HG03045 (cell line): ENCODE measurements at regions not wholly inside any gene's neighbourhood (a gene's known extent, or its start where the extent isn't known, plus 50 kb on each side); places are given as distances from the start of the nearest gene placed in this dataset.
"Not testable (repeated sequence)": the region's sequence is repeated elsewhere in the genome, so short reads cannot be mapped to it uniquely, and the experiment has no call there.

ENCODE experiments used
- ATAC-seq: cut with Tn5 transposase; IDR thresholded peaks from one replicate; pipeline ENCODE4 v1.9.1; 2021; ENCODE audit warnings: mild to moderate bottlenecking, moderate library complexity; ENCODE audit not compliant: unreplicated experiment

GRCh38 chr7:13117103-13117502 is 429.7 kb downstream of the ARL4A start:
- no peak for ATAC-seq

GRCh38 chr7:13117592-13117991 is 430.2 kb downstream of the ARL4A start:
- ATAC-seq, result no peak

- not testable (repeated sequence) for ATAC-seq
Measured at GRCh38 chr7:13124629-13125028, 437.2 kb downstream of the ARL4A start.

GRCh38 chr7:13126347-13126746 is 438.9 kb downstream of the ARL4A start:
- no peak for ATAC-seq

GRCh38 chr7:13130321-13130720 is 442.9 kb downstream of the ARL4A start:
- no peak for ATAC-seq

GRCh38 chr7:13130906-13131305 is 443.5 kb downstream of the ARL4A start:
- not testable (repeated sequence) for ATAC-seq

- ATAC-seq, result no peak
Measured at GRCh38 chr7:13132314-13132713, 444.9 kb downstream of the ARL4A start.

GRCh38 chr7:13136345-13136744 is 448.9 kb downstream of the ARL4A start:
- not testable (repeated sequence) for ATAC-seq

- no peak for ATAC-seq
Measured at GRCh38 chr7:13139436-13139835, 452.0 kb downstream of the ARL4A start.

GRCh38 chr7:13144673-13145072 is 457.2 kb downstream of the ARL4A start:
- no peak for ATAC-seq

GRCh38 chr7:13148548-13148947 is 461.1 kb downstream of the ARL4A start:
- no peak for ATAC-seq

- no peak for ATAC-seq
Measured at GRCh38 chr7:13151978-13152377, 464.5 kb downstream of the ARL4A start.

GRCh38 chr7:13152755-13153154 is 465.3 kb downstream of the ARL4A start:
- ATAC-seq, result no peak

GRCh38 chr7:13153266-13153665 is 465.8 kb downstream of the ARL4A start:
- ATAC-seq, result no peak

- no peak for ATAC-seq
Measured at GRCh38 chr7:13153742-13154141, 466.3 kb downstream of the ARL4A start.

- no peak for ATAC-seq
Measured at GRCh38 chr7:13155188-13155587, 467.8 kb downstream of the ARL4A start.

- no peak for ATAC-seq
Measured at GRCh38 chr7:13159003-13159402, 471.6 kb downstream of the ARL4A start.

- ATAC-seq, result no peak
Measured at GRCh38 chr7:13159467-13160184, 472.2 kb downstream of the ARL4A start.

- no peak for ATAC-seq
Measured at GRCh38 chr7:13161125-13161524, 473.7 kb downstream of the ARL4A start.

- no peak for ATAC-seq
Measured at GRCh38 chr7:13165854-13166253, 478.4 kb downstream of the ARL4A start.

- ATAC-seq, result no peak
Measured at GRCh38 chr7:13166801-13167200, 479.4 kb downstream of the ARL4A start.

- no peak for ATAC-seq
Measured at GRCh38 chr7:13169356-13169755, 481.9 kb downstream of the ARL4A start.

- no peak for ATAC-seq
Measured at GRCh38 chr7:13174991-13175390, 487.6 kb downstream of the ARL4A start.
